H1 (cell line): ENCODE measurements at regions not wholly inside any gene's neighbourhood (a gene's known extent, or its start where the extent isn't known, plus 50 kb on each side); places are given as distances from the start of the nearest gene placed in this dataset.
"Not testable (repeated sequence)": the region's sequence is repeated elsewhere in the genome, so short reads cannot be mapped to it uniquely, and the experiment has no call there.

Experiments used
- CTCF ChIA-PET: fragments of 300-600 bp; sonication (Branson Sonifier 250); formaldehyde crosslinking; loops from one replicate; lab custom pipeline; 2021; ENCODE audit not compliant: partially characterized antibody; lab: Charles Lee
- POLR2A ChIA-PET: fragments of 300-600 bp; sonication (Branson Sonifier 250); formaldehyde crosslinking; loops from one replicate; lab custom pipeline; 2021; ENCODE audit warnings: inconsistent platforms; ENCODE audit not compliant: partially characterized antibody; lab: Charles Lee
- DNase-seq, 2 experiments: peaks; one replicate each; pipeline versions ENCODE4 v3.0.0 to v3.0.0-alpha.2; 2010 to 2022; ENCODE audit warnings: low spot score in 2 of 2, low read depth in 1 of 2, mixed read lengths in 1 of 2
- FAIRE-seq: peaks from 2 replicates; lab custom pipeline; 2011; peaks lifted over from hg19 to GRCh38; lab: Jason Lieb, UNC
- H2AFZ ChIP-seq: 2 replicates; pipeline ENCODE4 v1.8.1; 2012; ENCODE audit warnings: low read length, inconsistent platforms
- H2AK5ac ChIP-seq: 2 replicates; pipeline ENCODE4 v1.6.1; 2013; ENCODE audit warnings: low read depth, low read length
- H2BK120ac ChIP-seq: replicated peaks from 2 replicates; pipeline ENCODE3; 2013; ENCODE audit warnings: low read depth, low read length, inconsistent platforms
- H2BK12ac ChIP-seq: 2 replicates; pipeline ENCODE4 v1.6.1; 2013; ENCODE audit warnings: low read depth, low read length
- H2BK15ac ChIP-seq: 2 replicates; pipeline ENCODE4 v1.6.1; 2013; ENCODE audit warnings: low read length
- H2BK20ac ChIP-seq: 2 replicates; pipeline ENCODE4 v1.6.1; 2013; ENCODE audit warnings: low read length
- H2BK5ac ChIP-seq: 2 replicates; pipeline ENCODE4 v1.6.1; 2013; ENCODE audit warnings: low read depth, low read length
- H3K14ac ChIP-seq: 2 replicates; pipeline ENCODE4 v1.6.1; 2013; ENCODE audit warnings: inconsistent platforms; ENCODE audit not compliant: insufficient read length
- H3K18ac ChIP-seq: 2 replicates; pipeline ENCODE4 v1.6.1; 2013; ENCODE audit warnings: low read length; ENCODE audit errors: extremely low read depth
- H3K23ac ChIP-seq: 2 replicates; pipeline ENCODE4 v1.6.1; 2013; ENCODE audit warnings: inconsistent platforms; ENCODE audit not compliant: insufficient read length
- H3K23me2 ChIP-seq: 2 replicates; pipeline ENCODE4 v1.6.1; 2013; ENCODE audit warnings: low read depth, low read length
- H3K27ac ChIP-seq: 2 replicates; pipeline ENCODE4 v1.6.1; 2011; ENCODE audit warnings: low read depth, low read length, inconsistent platforms
- H3K27me3 ChIP-seq, 4 experiments: replicated peaks in 1 of 4; 1 replicate in 1 of 4; 2 replicates in 3 of 4; pipeline versions ENCODE4 v1.6.1 to v1.8.1; 2011 to 2013; ENCODE audit warnings: low read length in 3 of 4, mild to moderate bottlenecking in 3 of 4, inconsistent platforms in 2 of 4, mixed read lengths in 2 of 4, moderate library complexity in 1 of 4; ENCODE audit not compliant: control insufficient read depth in 3 of 4, insufficient read depth in 3 of 4; ENCODE audit errors: extremely low read depth in 1 of 4
- H3K36me3 ChIP-seq, 4 experiments: 2 replicates each; pipeline versions ENCODE4 v1.6.1 to v1.8.1; 2011 to 2013; ENCODE audit warnings: mild to moderate bottlenecking in 4 of 4, low read length in 3 of 4, moderate library complexity in 2 of 4, control low read depth in 1 of 4, inconsistent platforms in 1 of 4; ENCODE audit not compliant: insufficient read depth in 4 of 4, control insufficient read depth in 2 of 4
- H3K4ac ChIP-seq: replicated peaks from 2 replicates; pipeline ENCODE3; 2013; ENCODE audit warnings: low read length, low read depth, mixed read lengths, inconsistent platforms; ENCODE audit not compliant: insufficient read length
- H3K4me1 ChIP-seq, 4 experiments: replicated peaks in 1 of 4; 1 replicate in 1 of 4; 2 replicates in 3 of 4; pipeline versions ENCODE4 v1.6.1 to v1.8.1; 2011 to 2013; ENCODE audit warnings: low read length in 3 of 4, inconsistent platforms in 2 of 4, mixed read lengths in 1 of 4; ENCODE audit not compliant: insufficient read depth in 4 of 4, control insufficient read depth in 3 of 4
- H3K4me2 ChIP-seq, 2 experiments: 2 replicates each; pipeline versions ENCODE4 v1.6.1 to v1.8.1; 2011 to 2013; ENCODE audit warnings: low read depth in 2 of 2, low read length in 2 of 2, control low read depth in 1 of 2, inconsistent platforms in 1 of 2, mild to moderate bottlenecking in 1 of 2; ENCODE audit not compliant: insufficient read depth in 1 of 2
- H3K4me3 ChIP-seq, 4 experiments: fragments of 200-600, 300-600 bp in 1 of 4; sonication (generic), shearing (Covaris generic), sonication (Bioruptor Twin) in 1 of 4; 2 replicates each; pipeline versions ENCODE4 v1.5.1 to v1.8.1; 2011 to 2016; ENCODE audit warnings: low read length in 4 of 4, low read depth in 3 of 4, control low read depth in 2 of 4, inconsistent platforms in 2 of 4, mild to moderate bottlenecking in 2 of 4, mixed read lengths in 1 of 4, moderate library complexity in 1 of 4; ENCODE audit not compliant: insufficient read depth in 2 of 4; ENCODE audit errors: extremely low read depth in 1 of 4
- H3K56ac ChIP-seq: replicated peaks from 2 replicates; pipeline ENCODE3; 2013; ENCODE audit warnings: low read depth, mild to moderate bottlenecking, mixed read lengths, low read length, inconsistent platforms; ENCODE audit not compliant: insufficient read length
- H3K79me1 ChIP-seq: 2 replicates; pipeline ENCODE4 v1.6.1; 2013; ENCODE audit warnings: low read depth, low read length, control low read depth
- H3K79me2 ChIP-seq, 2 experiments: 2 replicates each; pipeline versions ENCODE4 v1.6.1 to v1.8.1; 2012 to 2013; ENCODE audit warnings: low read length in 2 of 2, mild to moderate bottlenecking in 2 of 2, inconsistent platforms in 1 of 2; ENCODE audit not compliant: insufficient read depth in 2 of 2, control insufficient read depth in 1 of 2
- H3K9ac ChIP-seq, 4 experiments: replicated peaks in 1 of 4; 1 replicate in 1 of 4; 2 replicates in 3 of 4; pipeline versions ENCODE4 v1.6.1 to v1.8.1; 2011 to 2013; ENCODE audit warnings: low read depth in 3 of 4, low read length in 3 of 4, control low read depth in 2 of 4, mild to moderate bottlenecking in 2 of 4, moderate library complexity in 2 of 4, inconsistent platforms in 1 of 4; ENCODE audit errors: extremely low read depth in 1 of 4
- H3K9me3 ChIP-seq, 2 experiments: 2 replicates each; pipeline versions ENCODE4 v1.6.1 to v1.8.1; 2012 to 2013; ENCODE audit warnings: mild to moderate bottlenecking in 2 of 2, moderate library complexity in 2 of 2, control low read depth in 1 of 2, inconsistent platforms in 1 of 2, low read depth in 1 of 2, low read length in 1 of 2, mixed read lengths in 1 of 2; ENCODE audit not compliant: insufficient read depth in 2 of 2
- H4K20me1 ChIP-seq, 2 experiments: replicated peaks in 1 of 2; 2 replicates each; pipeline versions ENCODE3 to v1.8.1; 2011 to 2013; ENCODE audit warnings: inconsistent platforms in 2 of 2, low read length in 2 of 2, mild to moderate bottlenecking in 1 of 2; ENCODE audit not compliant: insufficient read depth in 2 of 2, control insufficient read depth in 1 of 2
- H4K5ac ChIP-seq: 2 replicates; pipeline ENCODE4 v1.6.1; 2013; ENCODE audit warnings: low read length, low read depth, mixed read lengths, inconsistent platforms; ENCODE audit not compliant: insufficient read length
- H4K8ac ChIP-seq: 2 replicates; pipeline ENCODE4 v1.8.0; 2013; ENCODE audit warnings: mild to moderate bottlenecking, moderate library complexity, low read length, inconsistent platforms; ENCODE audit not compliant: insufficient read depth; ENCODE audit errors: extremely low read depth
- H4K91ac ChIP-seq: replicated peaks from 2 replicates; pipeline ENCODE3; 2013; ENCODE audit warnings: low read length, mixed read lengths, inconsistent platforms; ENCODE audit not compliant: insufficient read length
- WGBS, 2 experiments: shearing (Covaris generic) in 1 of 2; methylation state at CpG; one replicate each; pipeline versions ENCODE4 v1.1.6 to v1.1.7; 2013 to 2015; ENCODE audit warnings: low lambda C conversion rate in 2 of 2, mixed read lengths in 2 of 2, inconsistent platforms in 1 of 2, low coverage in 1 of 2, missing lambda C conversion rate in 1 of 2; ENCODE audit not compliant: insufficient replicate concordance in 2 of 2, insufficient coverage in 1 of 2, insufficient read length in 1 of 2; ENCODE audit errors: extremely low coverage in 1 of 2, missing lambda C conversion rate in 1 of 2; 5-methylcytosine and 5-hydroxymethylcytosine counted together

GRCh38 chr2:55124682-55125081 lies 74.4 kb upstream of the RTN4 start:
- not testable (repeated sequence) for H3K79me2 ChIP-seq, H3K4me2 ChIP-seq, H3K18ac ChIP-seq, H3K14ac ChIP-seq, H2BK5ac ChIP-seq, H3K9ac ChIP-seq, H3K23me2 ChIP-seq, H2AK5ac ChIP-seq, H3K27ac ChIP-seq, H4K8ac ChIP-seq, H3K23ac ChIP-seq, H2BK20ac ChIP-seq, H3K36me3 ChIP-seq, H2BK12ac ChIP-seq, FAIRE-seq, DNase-seq, H2BK15ac ChIP-seq, H4K20me1 ChIP-seq, H3K79me1 ChIP-seq, H3K9me3 ChIP-seq, H2BK120ac ChIP-seq, H3K4ac ChIP-seq, H3K4me1 ChIP-seq, H3K27me3 ChIP-seq, H4K5ac ChIP-seq, H3K4me3 ChIP-seq, H4K91ac ChIP-seq, H2AFZ ChIP-seq, H3K56ac ChIP-seq
- POLR2A ChIA-PET: interaction anchor here (1.4 to 3.1 kb wide), 3 partner anchors 10 to 12 kb away, joined by 3 to 16 read pairs (median 3); no protein-coding TSS in a partner anchor
- WGBS, 2 experiments: 91% methylated on average over 2 of the region's 2 CpGs; no CpG with 5 or more reads in 1 of the 2 experiments
- CTCF ChIA-PET: interaction anchor here (0.8 to 1.8 kb wide), 7 partner anchors 9 to 50 kb away, joined by 3 to 6 read pairs (median 3); no protein-coding TSS in a partner anchor
